OCI-LY3 (cell line): ENCODE measurements at regions not wholly inside any gene's neighbourhood (a gene's known extent, or its start where the extent isn't known, plus 50 kb on each side); places are given as distances from the start of the nearest gene placed in this dataset.
"Not testable (repeated sequence)": the region's sequence is repeated elsewhere in the genome, so short reads cannot be mapped to it uniquely, and the experiment has no call there.

Experiments
- H2AFZ ChIP-seq: fragments of 200-600, 300-600 bp; shearing (Covaris generic); 2 replicates; pipeline ENCODE4 v1.6.0; 2014; ENCODE audit warnings: antibody characterized with exemption, low read depth, low read length
- H3K27ac ChIP-seq: fragments of 200-600, 300-600 bp; sonication (generic); 2 replicates; pipeline ENCODE4 v1.5.1; 2014; ENCODE audit warnings: mild to moderate bottlenecking, low read length, moderate library complexity, mixed read lengths
- H3K27me3 ChIP-seq: fragments of 200-600, 300-600 bp; sonication (generic); 2 replicates; pipeline ENCODE4 v1.6.1; 2014; ENCODE audit warnings: low read depth, low read length, mixed read lengths
- H3K36me3 ChIP-seq: fragments of 200-600, 300-600 bp; sonication (generic); replicated peaks from 2 replicates; pipeline ENCODE3; 2014; ENCODE audit warnings: low read depth, low read length, mixed read lengths
- H3K4me1 ChIP-seq: fragments of 300-600, 200-600 bp; sonication (generic); 2 replicates; pipeline ENCODE4 v1.6.1; 2014; ENCODE audit warnings: low read length, mixed read lengths
- H3K4me2 ChIP-seq: fragments of 200-600, 300-600 bp; sonication (generic); 2 replicates; pipeline ENCODE4 v1.6.1; 2014; ENCODE audit warnings: low read length, mixed read lengths
- H3K4me3 ChIP-seq: fragments of 300-600, 200-600 bp; sonication (generic); 2 replicates; pipeline ENCODE4 v1.5.1; 2014; ENCODE audit warnings: antibody characterized with exemption, mild to moderate bottlenecking, low read length, moderate library complexity
- H3K79me2 ChIP-seq: fragments of 300-600, 200-600 bp; shearing (Covaris generic); 2 replicates; pipeline ENCODE4 v1.6.1; 2014; ENCODE audit warnings: mild to moderate bottlenecking, low read length, mixed read lengths
- H3K9ac ChIP-seq: fragments of 300-600, 200-600 bp; shearing (Covaris generic); 2 replicates; pipeline ENCODE4 v1.6.0; 2014; ENCODE audit warnings: mild to moderate bottlenecking, low read length, moderate library complexity
- H3K9me3 ChIP-seq: fragments of 200-600, 300-600 bp; shearing (Covaris generic); 2 replicates; pipeline ENCODE4 v1.6.1; 2014; ENCODE audit warnings: low read length, mixed read lengths; ENCODE audit not compliant: insufficient read depth
- H4K20me1 ChIP-seq: fragments of 200-600, 300-600 bp; sonication (generic); 2 replicates; pipeline ENCODE4 v1.6.1; 2016; ENCODE audit warnings: low read length, mixed read lengths; ENCODE audit not compliant: insufficient read depth
- EZH2phosphoT487 ChIP-seq: fragments of 200-600 bp; shearing (Covaris generic); IDR thresholded peaks from 2 replicates; pipeline ENCODE4 v1.6.1; 2018; ENCODE audit warnings: antibody characterized with exemption, mixed run types, low read depth
- TF ChIP-seq, protein P1 (sequence below): fragments of 200-600, 300-600 bp; sonication (generic); IDR thresholded peaks from 2 replicates; pipeline ENCODE4 v1.5.1; 2014; ENCODE audit warnings: antibody characterized with exemption, low read length, low read depth

- Histone ChIP-seq H3K9ac (no peak overlapping the region), H3K4me1 (no peaks in the 10 kb centered on the region), H3K4me2 (no peak overlapping the region), H3K9me3 (no peaks in the 10 kb centered on the region), H2AFZ (no peak overlapping the region), H3K27me3 (peaks cover 18% of the 10 kb centered on the region), H4K20me1 (no peaks in the 10 kb centered on the region), H3K27ac (no peak overlapping the region), H3K4me3 (no peak overlapping the region), H3K79me2 (no peaks in the 10 kb centered on the region), H3K36me3 (no peaks in the 10 kb centered on the region)
- TF ChIP-seq, protein P1, sequence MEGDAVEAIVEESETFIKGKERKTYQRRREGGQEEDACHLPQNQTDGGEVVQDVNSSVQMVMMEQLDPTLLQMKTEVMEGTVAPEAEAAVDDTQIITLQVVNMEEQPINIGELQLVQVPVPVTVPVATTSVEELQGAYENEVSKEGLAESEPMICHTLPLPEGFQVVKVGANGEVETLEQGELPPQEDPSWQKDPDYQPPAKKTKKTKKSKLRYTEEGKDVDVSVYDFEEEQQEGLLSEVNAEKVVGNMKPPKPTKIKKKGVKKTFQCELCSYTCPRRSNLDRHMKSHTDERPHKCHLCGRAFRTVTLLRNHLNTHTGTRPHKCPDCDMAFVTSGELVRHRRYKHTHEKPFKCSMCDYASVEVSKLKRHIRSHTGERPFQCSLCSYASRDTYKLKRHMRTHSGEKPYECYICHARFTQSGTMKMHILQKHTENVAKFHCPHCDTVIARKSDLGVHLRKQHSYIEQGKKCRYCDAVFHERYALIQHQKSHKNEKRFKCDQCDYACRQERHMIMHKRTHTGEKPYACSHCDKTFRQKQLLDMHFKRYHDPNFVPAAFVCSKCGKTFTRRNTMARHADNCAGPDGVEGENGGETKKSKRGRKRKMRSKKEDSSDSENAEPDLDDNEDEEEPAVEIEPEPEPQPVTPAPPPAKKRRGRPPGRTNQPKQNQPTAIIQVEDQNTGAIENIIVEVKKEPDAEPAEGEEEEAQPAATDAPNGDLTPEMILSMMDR: no peak
- no peak for TF ChIP-seq EZH2phosphoT487
These were observed 209.4 kb downstream of the KTN1 start for GRCh38 chr14:55789406-55789805.

DNA sequence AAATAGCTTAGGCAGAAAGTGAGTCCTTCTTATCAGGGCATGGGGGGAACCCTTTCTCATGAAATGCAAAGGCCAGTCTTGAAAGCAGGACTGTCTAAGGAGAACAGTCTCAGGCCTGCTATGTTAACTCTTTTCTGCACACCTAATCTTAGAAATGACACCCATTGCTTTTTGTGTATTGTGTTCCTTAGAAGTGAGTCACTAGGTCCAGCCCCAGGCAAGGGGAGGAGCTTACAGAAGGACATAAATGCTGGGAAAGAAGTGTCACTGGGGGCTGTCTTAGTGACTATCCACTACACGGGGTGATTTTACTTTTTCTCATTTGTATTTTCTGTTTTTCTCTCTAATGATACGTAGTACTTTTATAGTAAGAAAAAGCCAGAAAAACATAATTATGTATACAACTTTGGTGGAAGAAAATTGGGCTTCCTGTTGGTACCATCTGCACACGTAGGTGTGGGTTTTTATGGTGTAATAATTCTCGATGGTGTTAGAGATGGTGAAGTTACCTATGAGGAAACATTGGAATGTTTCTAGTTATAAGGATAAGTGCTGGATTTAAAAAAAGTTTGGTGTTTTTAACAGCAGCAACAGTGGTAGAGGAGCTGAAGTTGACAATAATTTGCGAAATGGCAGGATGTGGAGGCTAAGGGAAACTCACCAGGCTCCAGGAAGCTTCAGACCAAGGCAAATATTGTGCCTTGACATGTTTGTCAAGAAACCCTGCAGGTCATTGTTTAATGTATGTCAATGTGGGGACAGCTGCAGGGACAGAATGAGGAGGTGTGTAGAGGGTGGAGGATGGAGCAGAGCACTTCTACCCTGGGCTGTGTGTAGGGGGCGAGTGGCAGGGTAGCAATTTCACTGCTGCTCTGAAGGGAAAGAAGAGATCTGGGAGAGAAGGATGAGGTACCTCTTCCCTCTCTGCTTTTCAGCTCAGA lies 214.9 kb downstream of the KTN1 start:
- Histone ChIP-seq H3K9ac (no peak overlapping the region), H3K79me2 (no peaks in the 10 kb centered on the region), H3K27ac (no peak overlapping the region), H3K36me3 (no peaks in the 10 kb centered on the region), H3K4me1 (no peaks in the 10 kb centered on the region), H4K20me1 (no peaks in the 10 kb centered on the region), H3K4me2 (no peak overlapping the region), H3K4me3 (no peak overlapping the region), H3K9me3 (no peaks in the 10 kb centered on the region), H2AFZ (no peak overlapping the region), H3K27me3 (no peaks in the 10 kb centered on the region)
- TF ChIP-seq, protein P1: no peak
- TF ChIP-seq EZH2phosphoT487: no peak

DNA sequence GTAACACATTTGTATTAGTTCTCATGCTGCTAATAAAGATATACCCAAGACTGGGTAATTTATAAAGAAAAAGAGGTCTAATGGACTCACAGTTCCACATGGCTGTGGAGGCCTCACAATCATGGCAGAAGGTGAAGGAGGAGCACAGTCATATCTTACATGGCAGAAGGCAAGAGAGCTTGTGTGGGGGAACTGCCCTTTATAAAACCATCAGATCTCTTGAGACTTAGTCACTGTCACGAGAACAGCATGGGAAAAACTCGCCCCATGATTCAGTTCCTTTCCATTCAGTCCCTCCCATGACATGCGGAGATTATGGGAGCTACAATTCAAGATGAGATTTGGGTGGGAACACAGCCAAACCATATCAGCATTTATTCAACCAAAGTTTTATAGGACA lies 216.5 kb downstream of the KTN1 start:
- not testable (repeated sequence) for H3K36me3 ChIP-seq, H3K4me1 ChIP-seq, H3K4me3 ChIP-seq, H3K27ac ChIP-seq, H2AFZ ChIP-seq, H3K79me2 ChIP-seq, H3K4me2 ChIP-seq, H3K9ac ChIP-seq, H3K27me3 ChIP-seq, H3K9me3 ChIP-seq, H4K20me1 ChIP-seq

DNA sequence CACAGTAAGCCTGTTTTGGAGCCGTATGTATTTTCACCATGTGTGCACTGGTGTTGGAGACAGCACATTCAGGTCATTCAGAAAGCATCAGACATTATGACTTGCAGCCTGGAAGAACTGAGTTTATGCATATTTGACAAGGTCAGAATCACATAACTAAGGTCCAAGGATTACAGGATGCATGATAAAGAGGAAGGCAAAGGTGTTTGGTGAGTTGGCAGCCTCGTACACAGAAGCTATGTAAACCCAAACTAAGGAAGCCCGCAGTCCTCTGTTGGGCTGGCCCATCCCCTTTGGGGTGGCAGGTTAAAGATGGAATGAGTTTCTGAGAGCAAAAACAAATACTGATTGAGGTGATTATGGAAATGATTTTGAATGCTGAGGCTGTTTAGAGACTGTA lies 218.4 kb downstream of the KTN1 start:
- Histone ChIP-seq H3K27me3 (no peaks in the 10 kb centered on the region), H3K27ac (no peak overlapping the region), H3K4me2 (no peak overlapping the region), H3K4me3 (no peak overlapping the region), H3K36me3 (no peaks in the 10 kb centered on the region), H3K9ac (no peak overlapping the region), H4K20me1 (no peaks in the 10 kb centered on the region), H3K4me1 (no peaks in the 10 kb centered on the region; the same call in 1 of the 2 replicates), H3K79me2 (no peaks in the 10 kb centered on the region), H2AFZ (no peak overlapping the region), H3K9me3 (no peaks in the 10 kb centered on the region)
- no peak for TF ChIP-seq EZH2phosphoT487
- TF ChIP-seq, protein P1: no peak
